HG03039 (cell line): ENCODE measurements at regions not wholly inside any gene's neighbourhood (a gene's known extent, or its start where the extent isn't known, plus 50 kb on each side); places are given as distances from the start of the nearest gene placed in this dataset.

Experiments used
- ATAC-seq: cut with Tn5 transposase; IDR thresholded peaks from one replicate; pipeline ENCODE4 v1.9.1; 2021; ENCODE audit warnings: mild to moderate bottlenecking, moderate library complexity; ENCODE audit not compliant: unreplicated experiment

DNA sequence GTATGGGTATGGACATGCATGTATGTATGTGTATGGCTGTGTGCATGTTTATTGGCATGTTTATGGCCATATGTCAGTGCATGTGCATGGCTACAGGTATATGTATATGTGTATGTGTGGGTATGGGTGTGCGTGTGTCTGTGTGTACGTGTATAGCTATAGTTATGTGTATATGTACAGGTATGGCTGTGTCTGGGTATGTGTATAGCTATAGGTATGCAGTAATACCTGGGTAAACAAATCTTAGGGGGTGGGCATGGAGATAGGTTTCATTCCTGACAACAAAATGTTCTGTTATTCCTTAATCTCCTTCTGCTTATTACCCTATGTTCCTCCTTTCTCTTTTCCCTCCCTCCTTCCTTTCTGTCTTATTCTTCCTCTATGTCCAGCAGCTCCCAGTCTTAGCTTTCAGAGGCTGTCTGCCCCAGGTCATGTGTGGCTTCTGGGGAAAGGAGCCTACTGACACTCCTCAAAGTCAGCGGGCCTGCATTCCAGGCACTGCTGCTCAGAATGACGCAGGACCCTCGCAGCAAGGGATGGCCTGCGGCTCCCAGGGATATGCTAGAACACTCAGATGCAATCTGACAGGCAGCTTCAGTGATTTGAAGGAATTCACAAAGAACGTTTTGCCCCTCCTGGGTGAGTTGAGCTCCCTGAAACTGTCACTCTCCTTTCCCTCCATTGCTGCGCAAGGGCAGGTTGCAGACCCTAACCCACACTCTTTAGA lies 139.3 kb upstream of the PHACTR1 start:
- no peak for ATAC-seq

- no peak for ATAC-seq
Measured at GRCh38 chr6:12578097-12578496, 138.5 kb upstream of the PHACTR1 start.

GRCh38 chr6:12578751-12579150 lies 137.8 kb upstream of the PHACTR1 start:
- ATAC-seq: no peak

DNA sequence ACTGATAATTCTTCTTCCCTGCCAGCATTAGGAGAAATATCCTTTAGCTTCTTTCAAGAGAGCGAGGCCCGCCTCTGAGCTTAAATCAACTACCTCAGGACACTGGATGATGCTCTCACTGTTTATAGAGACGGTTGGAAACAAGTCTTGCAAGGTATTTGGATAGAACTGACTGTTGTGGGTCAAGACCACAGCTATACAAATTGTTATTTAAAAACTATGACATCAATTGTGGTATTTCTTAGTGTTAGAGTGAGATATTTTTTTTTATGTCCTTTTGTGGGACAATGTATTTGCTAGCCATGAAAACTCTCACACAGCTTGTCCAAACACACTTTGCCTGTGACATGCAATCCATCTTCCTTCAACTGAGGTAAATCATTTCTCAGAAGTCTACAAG lies 136.3 kb upstream of the PHACTR1 start:
- ATAC-seq: no peak

GRCh38 chr6:12582421-12583110 lies 134.0 kb upstream of the PHACTR1 start:
- no peak for ATAC-seq

DNA sequence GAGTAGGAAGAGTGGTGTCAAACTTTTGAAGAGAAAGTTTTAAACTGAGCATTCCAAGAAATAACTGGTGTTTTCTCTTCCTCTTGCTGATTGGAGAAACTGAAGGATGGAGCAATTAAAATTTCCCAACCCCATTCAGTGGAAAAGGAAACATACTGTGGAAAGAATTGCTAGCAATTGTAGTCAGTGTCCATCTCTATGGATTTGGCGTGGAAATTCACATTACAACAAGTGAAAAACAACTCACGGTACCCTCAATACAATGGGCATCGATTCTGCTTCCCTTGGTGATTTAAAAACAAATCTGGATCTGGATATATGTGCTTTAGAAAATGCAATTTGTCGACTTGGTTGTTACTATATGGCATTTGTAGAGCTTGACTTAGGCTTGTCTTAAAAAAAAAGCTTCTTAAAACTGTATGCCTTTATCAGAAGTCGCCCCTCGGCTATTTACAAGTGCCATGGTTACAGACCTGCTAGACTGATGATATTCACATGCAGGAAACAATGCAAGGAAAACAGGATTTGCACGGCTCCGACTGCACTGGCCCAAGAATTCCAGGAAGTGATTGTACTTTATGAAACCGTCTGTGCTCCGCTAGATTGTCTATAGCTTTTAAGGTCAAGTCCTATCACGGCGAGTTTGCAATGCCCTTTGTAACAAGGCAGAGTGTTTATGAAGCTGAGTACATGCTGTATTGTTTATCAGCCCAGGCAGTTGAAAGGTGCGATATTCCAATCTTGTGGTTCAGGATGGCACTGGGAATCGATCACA lies 131.7 kb upstream of the PHACTR1 start:
- ATAC-seq: no peak

DNA sequence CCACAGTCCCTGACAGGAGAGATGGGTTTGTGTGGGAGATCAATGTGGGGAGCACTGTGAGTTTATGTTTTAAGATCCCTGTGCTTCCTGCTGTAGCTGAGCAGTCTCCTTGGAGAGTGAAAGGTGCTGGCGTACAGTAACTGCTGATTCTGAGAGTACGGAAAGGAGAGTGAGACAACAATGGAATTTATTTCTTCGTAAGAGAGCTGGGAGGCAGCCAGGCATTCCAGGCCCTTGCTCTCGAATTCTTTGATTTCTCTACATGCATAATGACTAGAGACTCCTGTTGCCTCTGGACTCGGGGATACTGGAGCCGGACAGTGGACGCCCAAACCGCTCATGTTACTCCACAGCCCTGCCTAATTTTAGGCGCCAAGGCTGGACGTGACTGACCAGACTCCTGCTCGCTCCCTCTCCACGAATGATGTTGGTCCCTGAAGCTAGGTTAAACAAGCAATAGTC lies 131.0 kb upstream of the PHACTR1 start:
- ATAC-seq: no peak

DNA sequence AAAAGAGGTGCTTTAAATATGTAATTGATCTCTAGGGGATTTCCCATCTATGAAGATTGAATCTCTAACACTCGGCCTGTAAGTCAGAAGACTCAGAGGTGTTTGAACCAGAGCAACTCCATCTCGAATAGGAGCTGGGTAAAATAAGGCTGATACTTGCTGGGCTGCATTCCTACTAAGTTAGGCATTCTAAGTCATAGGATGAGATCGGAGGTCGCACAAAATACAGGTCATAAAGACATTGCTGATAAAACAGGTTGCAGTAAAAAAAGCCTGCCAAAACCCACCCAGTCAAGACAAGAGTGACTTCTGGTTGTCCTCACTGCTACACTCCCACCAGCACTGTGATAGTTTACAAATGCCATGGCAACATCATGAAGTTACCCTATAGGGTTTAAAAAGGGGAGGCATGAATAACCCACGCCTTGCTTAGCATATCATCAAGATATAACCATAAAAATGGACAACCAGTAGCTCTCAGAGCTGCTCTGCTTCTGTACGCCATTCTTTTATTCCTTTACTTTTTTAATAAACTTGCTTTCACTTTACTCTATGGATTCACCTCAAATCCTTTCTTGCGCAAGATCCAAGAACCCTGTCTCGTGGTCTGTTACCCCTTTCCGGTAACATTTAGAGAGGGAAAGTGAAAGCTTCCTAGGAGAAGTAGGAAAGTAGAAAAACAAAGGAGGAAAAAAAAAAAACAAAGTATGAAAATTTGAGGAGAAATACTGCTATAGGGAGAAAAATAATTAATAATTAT lies 129.7 kb upstream of the PHACTR1 start:
- no peak for ATAC-seq

GRCh38 chr6:12590901-12591300 lies 125.7 kb upstream of the PHACTR1 start:
- ATAC-seq: no peak

GRCh38 chr6:12592634-12593033 lies 123.9 kb upstream of the PHACTR1 start:
- ATAC-seq: no peak

- ATAC-seq: no peak
Measured at GRCh38 chr6:12593771-12594529, 122.6 kb upstream of the PHACTR1 start.

DNA sequence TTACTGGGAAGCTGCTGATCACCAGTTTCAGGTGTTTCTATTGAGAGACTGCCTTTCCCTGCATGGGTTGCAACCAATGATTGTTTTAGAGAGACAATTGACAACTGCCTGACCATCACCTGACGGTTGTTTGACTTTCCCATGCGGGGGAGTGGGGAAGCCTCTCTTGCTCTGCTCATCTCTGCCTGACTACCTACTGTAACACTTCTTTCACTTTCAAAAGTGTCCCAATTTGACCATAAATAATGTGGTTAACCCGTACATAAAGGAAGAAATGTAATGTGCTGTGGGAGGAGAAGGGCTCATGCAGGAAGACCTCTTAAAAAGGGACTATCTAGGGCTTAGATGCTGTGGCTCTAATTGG lies 122.1 kb upstream of the PHACTR1 start:
- no peak for ATAC-seq

DNA sequence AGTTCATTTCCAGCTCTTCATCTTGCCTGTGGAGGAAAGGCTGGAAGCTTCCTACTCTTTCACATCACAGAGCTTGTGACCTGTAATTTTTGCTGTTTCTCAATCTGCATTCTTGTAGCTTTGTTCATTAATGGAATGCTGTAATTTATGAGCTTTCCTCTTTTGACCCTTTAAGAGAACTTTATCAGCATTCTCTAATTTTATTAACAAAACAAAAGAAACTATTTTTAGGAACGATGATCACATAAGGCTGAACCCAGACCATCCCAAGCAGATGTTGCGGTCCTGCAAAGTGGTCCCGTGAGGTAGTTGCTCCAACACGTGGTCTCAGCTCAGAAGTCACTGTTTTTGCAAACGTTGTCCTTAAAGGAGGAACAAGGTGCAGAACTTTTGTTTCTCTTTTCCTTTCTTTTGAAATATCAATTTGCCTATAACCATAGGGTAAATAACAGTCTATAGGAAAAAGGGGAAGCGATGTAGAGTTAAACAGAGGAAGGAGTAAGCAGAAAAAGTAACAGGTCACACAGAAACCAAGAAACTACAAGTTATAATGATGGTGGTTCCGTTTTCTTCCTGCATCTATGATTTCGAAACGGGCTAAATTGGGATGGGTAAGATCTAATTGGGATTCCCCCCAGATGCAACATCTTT lies 121.3 kb upstream of the PHACTR1 start:
- ATAC-seq: peak; percentile 73

DNA sequence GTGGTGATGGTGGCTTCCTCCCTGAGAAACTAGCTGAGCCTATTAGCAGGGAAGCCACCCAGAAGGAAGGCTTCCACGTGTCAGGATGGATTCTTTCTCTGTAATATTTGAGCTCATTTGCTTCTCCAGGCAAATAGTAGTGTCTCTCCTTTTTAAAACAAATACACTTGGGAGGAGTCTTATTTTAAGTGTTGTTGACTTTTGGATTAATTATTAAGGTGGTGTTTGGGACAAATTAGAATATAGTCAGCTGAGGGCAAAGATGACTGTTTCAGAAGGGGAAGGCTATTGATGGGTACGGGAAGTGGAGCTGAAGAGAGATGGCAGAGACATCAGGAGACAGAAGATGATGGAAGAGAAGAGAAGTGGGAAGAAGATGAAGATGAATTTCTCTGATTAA lies 119.8 kb upstream of the PHACTR1 start:
- no peak for ATAC-seq

DNA sequence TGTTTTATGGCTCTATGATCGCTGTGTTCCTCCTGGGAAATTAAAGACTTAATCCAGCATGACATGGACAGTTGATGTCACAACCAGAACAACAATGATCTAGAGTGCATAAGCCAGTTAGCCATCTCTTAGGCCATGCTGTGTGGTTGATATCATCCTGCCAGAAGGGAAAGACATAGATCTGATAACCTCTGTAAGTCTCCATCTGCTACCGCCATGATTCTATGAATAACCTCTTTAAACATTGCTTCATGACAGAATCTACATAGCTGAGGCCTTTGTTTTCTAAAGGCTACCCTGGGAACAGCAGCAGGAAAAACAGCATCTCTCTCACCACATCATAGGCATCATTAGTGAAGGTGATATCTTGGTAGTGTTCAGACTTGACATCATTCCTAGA lies 117.6 kb upstream of the PHACTR1 start:
- ATAC-seq: no peak

DNA sequence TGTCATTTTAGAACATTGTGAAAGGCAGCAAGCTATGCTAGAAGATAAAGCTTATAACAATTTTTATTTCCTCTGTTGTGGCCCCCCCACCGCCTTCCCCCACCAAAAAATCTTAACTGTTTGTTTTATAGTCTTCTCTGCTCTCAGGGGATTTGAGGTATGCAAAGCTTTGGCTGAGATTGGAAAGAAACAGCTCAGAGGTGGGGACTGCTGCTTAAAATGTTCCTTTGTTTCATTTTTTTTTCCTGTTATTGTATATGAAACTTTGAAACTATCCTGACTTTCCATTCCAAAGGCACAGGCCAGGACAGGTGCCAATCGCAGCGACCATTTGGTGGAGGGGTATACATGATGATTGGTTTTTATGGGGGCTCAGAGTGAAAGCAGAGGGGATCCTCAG lies 114.7 kb upstream of the PHACTR1 start:
- ATAC-seq: no peak

- no peak for ATAC-seq
Measured at GRCh38 chr6:12602342-12602741, 114.2 kb upstream of the PHACTR1 start.

DNA sequence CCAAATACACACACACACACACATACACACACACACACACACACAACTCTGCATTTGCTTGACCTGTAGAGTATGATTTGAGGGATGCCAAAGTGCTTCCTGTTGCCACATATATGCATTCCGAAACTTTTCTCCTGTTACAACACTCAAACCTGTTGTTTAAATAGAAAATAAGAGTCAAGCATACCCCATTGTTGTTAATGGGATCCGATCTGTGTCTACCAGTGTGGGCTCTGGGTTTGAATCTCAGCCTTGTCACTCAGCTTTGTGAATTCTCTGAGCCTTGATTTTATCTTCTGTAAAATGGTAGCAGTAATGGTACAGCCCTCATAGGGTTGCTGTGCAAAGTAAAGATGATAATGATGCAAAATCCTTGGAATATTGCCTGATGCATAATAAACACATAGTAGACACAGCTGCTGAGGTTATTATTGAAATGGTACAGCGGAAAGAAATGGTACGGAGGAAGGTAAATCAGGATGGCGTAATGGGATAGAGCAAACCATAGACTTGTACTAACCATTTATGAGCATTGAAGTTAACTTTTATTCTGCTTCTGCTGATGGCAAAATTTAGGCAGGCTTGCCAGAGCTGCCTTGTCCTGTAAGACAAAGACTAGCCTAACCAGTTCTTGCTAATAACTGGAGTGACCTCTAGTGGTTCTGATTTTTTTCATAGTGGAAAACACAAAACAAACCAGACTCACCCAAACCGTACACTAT lies 113.5 kb upstream of the PHACTR1 start:
- ATAC-seq: no peak

DNA sequence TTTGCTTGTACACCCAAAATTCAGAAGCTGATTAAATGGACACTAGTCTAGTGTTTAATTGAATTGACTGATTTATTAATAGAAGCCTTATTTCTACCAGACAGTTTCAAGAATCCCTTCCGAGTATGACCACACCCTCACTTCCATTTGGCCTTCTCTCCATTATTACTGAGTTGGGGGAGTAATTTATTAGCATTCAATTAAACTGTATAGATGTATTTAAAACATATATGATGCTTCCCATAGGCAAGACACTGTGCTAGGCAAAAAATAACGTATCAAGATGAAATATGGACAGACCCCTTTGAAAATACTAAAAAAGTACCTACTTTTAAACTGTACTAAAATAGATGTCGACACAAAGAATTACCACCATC lies 112.9 kb upstream of the PHACTR1 start:
- ATAC-seq: no peak
